ENCODE measurements at regions not wholly inside any gene's neighbourhood (a gene's known extent, or its start where the extent isn't known, plus 50 kb on each side); places are given as distances from the start of the nearest gene placed in this dataset.

- Histone ChIP-seq H3K36me3 (ENCODE audit: control insufficient read depth, insufficient read depth, low read length) (no peaks in the 10 kb centered on the region), H3K27me3 (ENCODE audit: control insufficient read depth, insufficient read depth, low read length) (no peaks in the 10 kb centered on the region), H3K4me3 (ENCODE audit: low read depth, low read length) (no peak overlapping the region)
- TF ChIP-seq CTCF (IDR thresholded peaks at IDR 0.05; ENCODE audit: insufficient read depth, low read length, poor library complexity, severe bottlenecking), result no peak
- DNase-seq (ENCODE audit: low read depth), result no peak
Measured at GRCh38 chr2:224325941-224326340, 76.0 kb downstream of the FAM124B start.

GRCh38 chr2:224324604-224325003, 77.3 kb downstream of the FAM124B start:
- Histone ChIP-seq H3K27me3 (ENCODE audit: control insufficient read depth, insufficient read depth, low read length) (no peaks in the 10 kb centered on the region), H3K36me3 (ENCODE audit: control insufficient read depth, insufficient read depth, low read length) (no peaks in the 10 kb centered on the region), H3K4me3 (ENCODE audit: low read depth, low read length) (no peak overlapping the region)
- no peak for DNase-seq (ENCODE audit: low read depth)
- TF ChIP-seq CTCF (IDR thresholded peaks at IDR 0.05; ENCODE audit: insufficient read depth, low read length, poor library complexity, severe bottlenecking), result no peak

- no peak for TF ChIP-seq CTCF (IDR thresholded peaks at IDR 0.05; ENCODE audit: insufficient read depth, low read length, poor library complexity, severe bottlenecking)
Measured at GRCh38 chr2:224320660-224321059, 81.2 kb downstream of the FAM124B start.

GRCh38 chr2:224319750-224320149, 82.2 kb downstream of the FAM124B start:
- H3K27me3 ChIP-seq (ENCODE audit: control insufficient read depth, insufficient read depth, low read length), result no peaks in the 10 kb centered on the region
- TF ChIP-seq CTCF (IDR thresholded peaks at IDR 0.05; ENCODE audit: insufficient read depth, low read length, poor library complexity, severe bottlenecking), result no peak
- no peak for DNase-seq (ENCODE audit: low read depth)
- H3K36me3 ChIP-seq (ENCODE audit: control insufficient read depth, insufficient read depth, low read length), result no peaks in the 10 kb centered on the region
- no peak overlapping the region for H3K4me3 ChIP-seq (ENCODE audit: low read depth, low read length)

More at GRCh38 chr2:224320660-224321059, 81.2 kb downstream of the FAM124B start:
- Histone ChIP-seq H3K36me3 (ENCODE audit: control insufficient read depth, insufficient read depth, low read length) (no peaks in the 10 kb centered on the region), H3K4me3 (ENCODE audit: low read depth, low read length) (no peak overlapping the region), H3K27me3 (ENCODE audit: control insufficient read depth, insufficient read depth, low read length) (no peaks in the 10 kb centered on the region)
- DNase-seq (ENCODE audit: low read depth), result no peak

- no peaks in the 10 kb centered on the region for H3K27me3 ChIP-seq (ENCODE audit: control insufficient read depth, insufficient read depth, low read length)
- no peak for DNase-seq (ENCODE audit: low read depth)
- TF ChIP-seq CTCF (IDR thresholded peaks at IDR 0.05; ENCODE audit: insufficient read depth, low read length, poor library complexity, severe bottlenecking), result no peak
- no peak overlapping the region for H3K4me3 ChIP-seq (ENCODE audit: low read depth, low read length)
- no peaks in the 10 kb centered on the region for H3K36me3 ChIP-seq (ENCODE audit: control insufficient read depth, insufficient read depth, low read length)
Measured at GRCh38 chr2:224312741-224313140, 89.2 kb downstream of the FAM124B start.

GRCh38 chr2:224310943-224311625, 90.8 kb downstream of the FAM124B start:
- H3K36me3 ChIP-seq (ENCODE audit: control insufficient read depth, insufficient read depth, low read length), result no peaks in the 10 kb centered on the region
- TF ChIP-seq CTCF (IDR thresholded peaks at IDR 0.05; ENCODE audit: insufficient read depth, low read length, poor library complexity, severe bottlenecking), result no peak
- H3K4me3 ChIP-seq (ENCODE audit: low read depth, low read length), result no peak overlapping the region
- no peaks in the 10 kb centered on the region for H3K27me3 ChIP-seq (ENCODE audit: control insufficient read depth, insufficient read depth, low read length)
- DNase-seq (ENCODE audit: low read depth), result no peak

Measured in kidney epithelial cell (primary cell).